K562 (cell line): ENCODE measurements at regions not wholly inside any gene's neighbourhood (a gene's known extent, or its start where the extent isn't known, plus 50 kb on each side); places are given as distances from the start of the nearest gene placed in this dataset.

Experiments used
- KDM5B ChIP-seq: fragments of 200-600 bp; sonication (generic); IDR thresholded peaks from 2 replicates; pipeline ENCODE4 v1.6.1; 2012; ENCODE audit warnings: low read depth, mild to moderate bottlenecking, moderate library complexity, low read length, control low read depth, inconsistent platforms; ENCODE audit not compliant: insufficient replicate concordance
- NFRKB ChIP-seq: fragments of 450-650 bp; IDR thresholded peaks from 2 replicates; pipeline ENCODE4 v1.6.1; 2016; ENCODE audit warnings: low read depth
- RBM22 ChIP-seq: fragments of 200-400 bp; formaldehyde crosslinking; IDR thresholded peaks from 2 replicates; pipeline ENCODE4 v1.6.1; 2018; ENCODE audit warnings: low read length, low read depth; ENCODE audit not compliant: poor library complexity, severe bottlenecking
- XRCC4 ChIP-seq: IDR thresholded peaks from one replicate; pipeline ENCODE4 v1.6.1; 2011; ENCODE audit not compliant: insufficient read depth, insufficient read length; ENCODE audit errors: extremely low read depth
- ZBTB40 ChIP-seq, 2 experiments: fragments of 450-650 bp in 1 of 2; sonication (generic) in 1 of 2; formaldehyde crosslinking in 1 of 2; IDR thresholded peaks; 2 replicates each; pipeline versions ENCODE4 v1.7.1 to v1.9.0; 2016 to 2022; ENCODE audit warnings: inconsistent platforms in 1 of 2, mild to moderate bottlenecking in 1 of 2, missing genetic modification reagents in 1 of 2
- ZFP30 ChIP-seq: fragments of 250-450 bp; sonication (Bioruptor Pico); IDR thresholded peaks from 2 replicates; pipeline ENCODE4 v1.8.0; 2022; ENCODE audit warnings: moderate library complexity, mild to moderate bottlenecking, inconsistent platforms, borderline replicate concordance
- ZNF780A ChIP-seq: fragments of 250-450 bp; sonication (Bioruptor Pico); IDR thresholded peaks from 2 replicates; pipeline ENCODE4 v1.5.0; 2021; ENCODE audit warnings: mild to moderate bottlenecking
- ZSCAN29 ChIP-seq: fragments of 450-650 bp; IDR thresholded peaks from 2 replicates; pipeline ENCODE4 v1.6.1; 2017

- no peak for TF ChIP-seq ZBTB40 (IDR thresholded peaks at IDR 0.05)
- TF ChIP-seq ZBTB40 (CRISPR knock-in tag; IDR thresholded peaks at IDR 0.05) = no peak
- no peak for TF ChIP-seq ZFP30 (CRISPR knock-in tag)
- TF ChIP-seq NFRKB = no peak
- no peak for TF ChIP-seq ZNF780A (CRISPR knock-in tag)
- no peak for TF ChIP-seq XRCC4
- TF ChIP-seq KDM5B = no peak
- TF ChIP-seq ZSCAN29 = no peak
- TF ChIP-seq RBM22 = no peak
- TF ChIP-seq, all 486 proteins: peak for 0
Measured at GRCh38 chr3:181637056-181637455, 74.7 kb upstream of the SOX2 start (continued).
